ENCODE measurements at regions not wholly inside any gene's neighbourhood (a gene's known extent, or its start where the extent isn't known, plus 50 kb on each side); places are given as distances from the start of the nearest gene placed in this dataset.

DNA sequence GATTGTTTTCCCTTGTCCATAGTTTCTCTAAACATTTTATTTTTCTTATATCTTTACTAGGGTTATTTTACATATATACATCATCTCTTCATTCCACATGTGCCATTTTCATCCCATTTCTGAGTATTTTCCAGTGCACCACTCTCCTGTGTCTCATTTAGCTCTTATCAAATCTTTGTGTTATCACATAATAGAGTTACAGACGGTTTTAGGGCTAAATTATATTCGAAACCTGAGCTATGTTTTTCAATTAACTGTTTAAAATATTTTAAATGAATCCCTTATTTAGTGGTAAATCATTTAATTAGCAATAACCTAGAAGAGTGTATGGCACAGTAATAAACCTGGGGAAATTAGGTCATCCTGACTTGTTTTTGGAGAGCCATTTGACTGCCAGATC lies 160.4 kb upstream of the DCN start:
- no peak overlapping the region for H3K4me2 ChIP-seq
- H3K4me1 ChIP-seq (ENCODE audit: low read depth, poor library complexity, severe bottlenecking), result no peaks in the 10 kb centered on the region
- no peak overlapping the region for H3K27ac ChIP-seq
- TF ChIP-seq, protein P1, sequence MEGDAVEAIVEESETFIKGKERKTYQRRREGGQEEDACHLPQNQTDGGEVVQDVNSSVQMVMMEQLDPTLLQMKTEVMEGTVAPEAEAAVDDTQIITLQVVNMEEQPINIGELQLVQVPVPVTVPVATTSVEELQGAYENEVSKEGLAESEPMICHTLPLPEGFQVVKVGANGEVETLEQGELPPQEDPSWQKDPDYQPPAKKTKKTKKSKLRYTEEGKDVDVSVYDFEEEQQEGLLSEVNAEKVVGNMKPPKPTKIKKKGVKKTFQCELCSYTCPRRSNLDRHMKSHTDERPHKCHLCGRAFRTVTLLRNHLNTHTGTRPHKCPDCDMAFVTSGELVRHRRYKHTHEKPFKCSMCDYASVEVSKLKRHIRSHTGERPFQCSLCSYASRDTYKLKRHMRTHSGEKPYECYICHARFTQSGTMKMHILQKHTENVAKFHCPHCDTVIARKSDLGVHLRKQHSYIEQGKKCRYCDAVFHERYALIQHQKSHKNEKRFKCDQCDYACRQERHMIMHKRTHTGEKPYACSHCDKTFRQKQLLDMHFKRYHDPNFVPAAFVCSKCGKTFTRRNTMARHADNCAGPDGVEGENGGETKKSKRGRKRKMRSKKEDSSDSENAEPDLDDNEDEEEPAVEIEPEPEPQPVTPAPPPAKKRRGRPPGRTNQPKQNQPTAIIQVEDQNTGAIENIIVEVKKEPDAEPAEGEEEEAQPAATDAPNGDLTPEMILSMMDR (conservative IDR thresholded peaks at IDR 0.05; ENCODE audit: low read depth, low read length), result no peak
- no peak overlapping the region for H2AFZ ChIP-seq (ENCODE audit: low read depth)
- H3K36me3 ChIP-seq (ENCODE audit: insufficient read depth), result no peaks in the 10 kb centered on the region
- H3K4me3 ChIP-seq (IDR thresholded peaks at IDR 0.05; ENCODE audit: insufficient read depth, low read depth, low read length), result no peak overlapping the region
- H3K79me2 ChIP-seq (ENCODE audit: insufficient read depth, low read depth), result no peaks in the 10 kb centered on the region
- no peaks in the 10 kb centered on the region for H4K20me1 ChIP-seq (ENCODE audit: insufficient read depth)
- H3K27me3 ChIP-seq (ENCODE audit: insufficient read depth, low read depth), result no peaks in the 10 kb centered on the region
- H3K9ac ChIP-seq, result no peak overlapping the region

DNA sequence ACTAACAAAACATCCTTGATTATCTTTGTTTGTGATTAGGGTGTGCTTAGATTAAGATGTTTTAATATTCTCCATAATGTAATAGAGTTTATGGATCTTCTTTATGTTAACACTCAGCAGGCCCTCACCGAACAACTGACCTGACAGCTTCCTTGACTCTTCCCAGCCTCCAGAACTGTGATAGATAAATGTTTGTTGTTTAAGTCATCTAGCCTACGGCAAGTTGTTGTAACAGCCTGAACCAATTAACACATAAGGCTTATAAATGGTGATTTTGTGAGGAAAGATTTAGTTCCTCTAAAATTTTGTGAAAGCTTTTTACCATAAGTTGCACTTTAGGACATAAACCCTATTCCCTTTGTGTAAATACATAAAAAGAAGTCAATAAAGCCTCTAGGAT lies 156.5 kb upstream of the DCN start:
- no peak overlapping the region for H2AFZ ChIP-seq (ENCODE audit: low read depth)
- no peak overlapping the region for H3K4me2 ChIP-seq
- H3K27ac ChIP-seq, result no peak overlapping the region
- H3K36me3 ChIP-seq (ENCODE audit: insufficient read depth), result no peaks in the 10 kb centered on the region
- H3K79me2 ChIP-seq (ENCODE audit: insufficient read depth, low read depth), result no peaks in the 10 kb centered on the region
- no peak overlapping the region for H3K4me3 ChIP-seq (IDR thresholded peaks at IDR 0.05; ENCODE audit: insufficient read depth, low read depth, low read length)
- no peaks in the 10 kb centered on the region for H3K4me1 ChIP-seq (ENCODE audit: low read depth, poor library complexity, severe bottlenecking)
- no peak overlapping the region for H3K9ac ChIP-seq
- no peaks in the 10 kb centered on the region for H3K27me3 ChIP-seq (ENCODE audit: insufficient read depth, low read depth)
- no peaks in the 10 kb centered on the region for H4K20me1 ChIP-seq (ENCODE audit: insufficient read depth)
- TF ChIP-seq, protein P1 (conservative IDR thresholded peaks at IDR 0.05; ENCODE audit: low read depth, low read length), result no peak

DNA sequence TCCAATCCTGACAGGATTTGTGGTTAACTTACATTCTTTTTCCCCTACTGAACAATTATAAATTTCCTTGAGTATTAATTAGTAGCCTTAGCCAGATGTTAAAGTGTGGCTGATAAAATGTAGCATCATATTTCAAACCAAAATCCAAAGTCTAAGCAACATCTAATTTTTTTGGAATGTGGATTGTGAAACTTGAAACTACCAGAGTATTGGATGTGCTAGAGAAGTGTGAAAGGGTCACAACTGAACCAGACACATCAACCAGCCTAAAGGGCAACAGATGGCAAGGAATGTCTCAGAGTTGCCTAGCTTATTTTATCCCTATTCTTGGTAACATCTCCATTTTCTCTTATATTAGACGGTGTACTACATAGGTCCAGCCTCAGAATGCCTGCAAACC lies 153.1 kb upstream of the DCN start:
- TF ChIP-seq, protein P1 (conservative IDR thresholded peaks at IDR 0.05; ENCODE audit: low read depth, low read length), result no peak
- Histone ChIP-seq H3K27me3 (ENCODE audit: insufficient read depth, low read depth) (no peaks in the 10 kb centered on the region), H3K36me3 (ENCODE audit: insufficient read depth) (no peaks in the 10 kb centered on the region), H3K27ac (no peak overlapping the region), H3K79me2 (ENCODE audit: insufficient read depth, low read depth) (no peaks in the 10 kb centered on the region), H2AFZ (ENCODE audit: low read depth) (no peak overlapping the region), H3K9ac (no peak overlapping the region), H4K20me1 (ENCODE audit: insufficient read depth) (no peaks in the 10 kb centered on the region), H3K4me1 (ENCODE audit: low read depth, poor library complexity, severe bottlenecking) (no peaks in the 10 kb centered on the region), H3K4me2 (no peak overlapping the region), H3K4me3 (IDR thresholded peaks at IDR 0.05; ENCODE audit: insufficient read depth, low read depth, low read length) (no peak overlapping the region)

DNA sequence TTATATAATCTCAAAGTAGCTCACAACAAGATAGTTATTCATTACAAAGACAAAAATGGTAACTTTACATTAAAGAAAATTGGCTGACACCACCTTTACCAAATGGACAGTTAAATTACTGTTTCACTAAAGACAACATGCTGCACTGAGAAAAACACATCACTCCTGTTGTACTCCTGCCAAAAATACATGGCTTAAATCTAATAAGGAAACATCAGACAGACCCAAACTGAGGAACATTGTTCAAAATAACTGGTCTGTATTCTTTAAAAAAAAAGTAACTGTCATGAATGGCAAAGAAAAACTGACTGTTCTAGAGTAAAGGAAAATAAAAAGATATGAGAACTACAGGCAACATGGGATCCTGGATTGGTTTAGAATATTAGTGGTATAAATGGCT lies 151.3 kb upstream of the DCN start:
- no peaks in the 10 kb centered on the region for H3K36me3 ChIP-seq (ENCODE audit: insufficient read depth)
- no peaks in the 10 kb centered on the region for H3K4me1 ChIP-seq (ENCODE audit: low read depth, poor library complexity, severe bottlenecking)
- H3K79me2 ChIP-seq (ENCODE audit: insufficient read depth, low read depth), result no peaks in the 10 kb centered on the region
- H3K4me2 ChIP-seq, result no peak overlapping the region
- TF ChIP-seq, protein P1 (conservative IDR thresholded peaks at IDR 0.05; ENCODE audit: low read depth, low read length), result no peak
- no peak overlapping the region for H2AFZ ChIP-seq (ENCODE audit: low read depth)
- no peak overlapping the region for H3K9ac ChIP-seq
- H3K27ac ChIP-seq, result no peak overlapping the region
- H3K4me3 ChIP-seq (IDR thresholded peaks at IDR 0.05; ENCODE audit: insufficient read depth, low read depth, low read length), result no peak overlapping the region
- H3K27me3 ChIP-seq (ENCODE audit: insufficient read depth, low read depth), result no peaks in the 10 kb centered on the region
- H4K20me1 ChIP-seq (ENCODE audit: insufficient read depth), result no peaks in the 10 kb centered on the region

DNA sequence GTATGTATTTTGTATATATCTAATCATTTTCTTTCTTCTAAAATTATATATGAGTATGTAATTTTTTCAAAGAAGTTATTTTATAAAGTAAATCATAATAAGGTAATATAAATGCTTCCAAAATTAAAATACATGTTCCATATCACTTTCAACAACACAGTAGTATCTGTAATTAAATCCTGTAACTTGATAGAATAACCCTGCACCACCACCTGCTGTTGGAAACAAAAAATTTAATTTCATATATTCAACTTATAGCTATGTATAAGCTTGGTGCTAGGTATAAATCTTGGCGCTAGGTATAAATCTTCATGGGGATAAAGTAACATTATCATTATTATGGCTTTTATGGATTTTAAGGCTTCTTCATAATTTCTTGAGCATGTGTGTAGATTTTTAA lies 149.7 kb upstream of the DCN start:
- no peak overlapping the region for H3K9ac ChIP-seq
- H3K27ac ChIP-seq, result no peak overlapping the region
- no peak overlapping the region for H3K4me2 ChIP-seq
- H2AFZ ChIP-seq (ENCODE audit: low read depth), result no peak overlapping the region
- no peaks in the 10 kb centered on the region for H3K36me3 ChIP-seq (ENCODE audit: insufficient read depth)
- H3K4me1 ChIP-seq (ENCODE audit: low read depth, poor library complexity, severe bottlenecking), result no peaks in the 10 kb centered on the region
- no peaks in the 10 kb centered on the region for H3K79me2 ChIP-seq (ENCODE audit: insufficient read depth, low read depth)
- TF ChIP-seq, protein P1 (conservative IDR thresholded peaks at IDR 0.05; ENCODE audit: low read depth, low read length), result no peak
- no peaks in the 10 kb centered on the region for H4K20me1 ChIP-seq (ENCODE audit: insufficient read depth)
- H3K4me3 ChIP-seq (IDR thresholded peaks at IDR 0.05; ENCODE audit: insufficient read depth, low read depth, low read length), result no peak overlapping the region
- no peaks in the 10 kb centered on the region for H3K27me3 ChIP-seq (ENCODE audit: insufficient read depth, low read depth)

Data from KMS-11 (cell line).